GM19240 (cell line): ENCODE measurements at regions not wholly inside any gene's neighbourhood (a gene's known extent, or its start where the extent isn't known, plus 50 kb on each side); places are given as distances from the start of the nearest gene placed in this dataset.
"Not testable (repeated sequence)": the region's sequence is repeated elsewhere in the genome, so short reads cannot be mapped to it uniquely, and the experiment has no call there.

Experiments used
- DNase-seq: peaks from one replicate; pipeline ENCODE4 v3.0.0; 2011; ENCODE audit warnings: low spot score; ENCODE audit not compliant: insufficient read length

DNA sequence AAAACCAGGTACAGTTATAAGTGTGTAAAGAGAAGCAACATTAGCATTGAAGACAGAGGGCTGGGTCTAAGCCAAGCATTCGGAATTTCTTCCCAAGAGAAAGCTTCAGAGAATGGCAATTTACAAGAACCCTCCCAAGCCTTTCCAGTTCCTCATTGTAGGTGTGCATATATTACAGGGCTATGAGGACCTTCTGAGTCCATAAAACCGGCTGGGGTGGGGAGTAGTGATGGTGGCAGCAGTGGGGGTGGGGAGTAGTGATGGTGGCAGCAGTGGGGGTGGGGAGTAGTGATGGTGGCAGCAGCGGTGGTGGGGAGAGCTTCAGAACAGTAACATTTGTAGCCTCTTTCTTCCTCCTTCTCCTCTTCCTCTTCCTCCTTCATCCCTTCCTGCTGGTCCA is 368.7 kb upstream of the UMPS start:
- DNase-seq: no peak

DNA sequence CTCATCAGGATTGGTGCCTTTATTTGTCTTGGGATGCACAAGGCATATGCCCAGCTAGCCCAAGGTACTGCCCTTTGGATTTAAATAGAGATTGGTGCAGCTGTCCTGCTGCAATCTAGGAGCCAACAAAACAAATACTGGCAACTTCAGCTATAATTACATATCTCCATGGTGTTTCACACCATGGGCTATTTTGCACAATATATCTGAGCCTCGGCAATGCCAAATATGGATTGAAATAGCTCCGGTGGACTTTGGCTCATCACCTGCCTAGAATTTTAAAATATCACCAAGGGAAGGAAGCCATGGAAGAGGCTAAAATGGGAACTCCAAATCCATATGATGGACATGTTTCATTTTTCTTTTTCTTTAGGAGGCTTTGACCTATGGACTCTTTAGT is 367.8 kb upstream of the UMPS start:
- no peak for DNase-seq

- no peak for DNase-seq
Observed at GRCh38 chr3:124363476-124363875, 366.8 kb upstream of the UMPS start.

GRCh38 chr3:124364317-124365020 is 365.8 kb upstream of the UMPS start:
- DNase-seq: no peak

DNA sequence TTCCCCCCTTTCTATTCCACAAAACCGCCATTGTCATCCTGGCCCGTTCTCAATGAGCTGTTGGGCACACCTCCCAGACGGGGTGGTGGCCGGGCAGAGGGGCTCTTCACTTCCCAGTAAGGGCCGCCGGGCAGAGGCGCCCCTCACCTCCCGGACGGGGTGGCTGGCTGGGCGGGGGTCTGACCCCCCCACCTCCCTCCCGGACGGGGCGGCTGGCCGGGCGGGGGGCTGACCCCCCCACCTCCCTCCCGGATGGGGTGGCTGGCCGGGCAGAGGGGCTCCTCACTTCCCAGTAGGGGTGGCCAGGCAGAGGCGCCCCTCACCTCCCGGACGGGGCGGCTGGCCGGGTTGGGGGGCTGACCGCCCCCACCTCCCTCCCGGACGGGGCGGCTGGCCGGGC is 363.6 kb upstream of the UMPS start:
- DNase-seq: not testable (repeated sequence)

DNA sequence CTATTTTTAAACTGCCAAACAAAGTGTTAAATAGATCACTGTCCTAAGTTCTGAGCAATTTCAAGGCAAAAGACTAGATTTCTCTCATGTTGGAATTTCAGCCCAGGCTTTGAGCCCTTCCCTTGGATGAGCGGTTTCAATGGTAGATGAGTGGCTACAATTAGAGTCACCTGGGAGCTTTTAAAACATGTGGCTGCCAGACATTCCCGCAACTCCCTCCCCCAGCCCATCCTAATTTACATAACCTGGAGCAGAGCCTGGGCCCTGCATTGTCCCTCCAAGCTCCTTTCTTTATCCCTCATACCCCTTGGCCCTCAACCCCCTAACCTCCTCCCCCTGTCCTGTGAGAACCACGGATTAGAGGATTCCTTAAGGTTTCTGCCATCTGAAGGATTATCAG is 357.5 kb upstream of the UMPS start:
- no peak for DNase-seq

DNA sequence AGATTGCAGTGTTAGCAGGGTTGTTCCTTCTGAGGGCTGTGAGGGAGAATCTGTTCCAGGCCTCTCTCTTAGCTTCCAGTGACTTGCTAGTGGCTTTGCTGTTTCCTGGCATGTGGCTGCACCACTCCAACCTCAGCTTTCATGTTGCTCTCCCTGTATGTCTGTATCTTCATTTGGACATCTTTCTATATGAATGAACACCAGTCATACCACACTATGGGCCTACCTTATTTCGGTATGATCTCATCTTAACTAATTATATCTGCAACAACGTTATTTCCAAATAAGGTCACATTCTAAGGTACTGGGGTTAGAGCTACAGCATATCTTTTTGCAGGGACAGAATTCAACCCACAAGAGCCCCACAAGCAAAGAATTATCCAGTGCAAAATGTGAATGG is 356.7 kb upstream of the UMPS start:
- DNase-seq: peak; percentile 12

DNA sequence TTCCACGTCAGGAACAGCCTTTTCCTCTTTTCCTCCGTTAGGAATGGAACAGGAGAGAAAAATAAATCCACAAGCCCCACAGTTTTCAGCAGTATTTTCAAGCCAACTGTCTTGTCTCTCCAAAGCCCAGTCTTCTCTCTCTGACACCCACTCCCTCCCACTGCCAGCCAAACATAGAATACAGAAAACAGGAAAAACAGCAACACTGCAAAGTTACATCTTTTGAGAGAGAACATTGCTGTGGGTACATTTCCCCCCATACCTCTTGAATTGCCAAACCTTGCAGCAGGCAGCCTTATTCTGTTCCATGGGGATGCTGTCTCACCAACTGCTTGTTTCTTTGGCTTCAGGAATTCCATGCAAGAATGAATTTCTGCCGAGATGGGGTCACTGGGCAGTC is 355.7 kb upstream of the UMPS start:
- DNase-seq: no peak

DNA sequence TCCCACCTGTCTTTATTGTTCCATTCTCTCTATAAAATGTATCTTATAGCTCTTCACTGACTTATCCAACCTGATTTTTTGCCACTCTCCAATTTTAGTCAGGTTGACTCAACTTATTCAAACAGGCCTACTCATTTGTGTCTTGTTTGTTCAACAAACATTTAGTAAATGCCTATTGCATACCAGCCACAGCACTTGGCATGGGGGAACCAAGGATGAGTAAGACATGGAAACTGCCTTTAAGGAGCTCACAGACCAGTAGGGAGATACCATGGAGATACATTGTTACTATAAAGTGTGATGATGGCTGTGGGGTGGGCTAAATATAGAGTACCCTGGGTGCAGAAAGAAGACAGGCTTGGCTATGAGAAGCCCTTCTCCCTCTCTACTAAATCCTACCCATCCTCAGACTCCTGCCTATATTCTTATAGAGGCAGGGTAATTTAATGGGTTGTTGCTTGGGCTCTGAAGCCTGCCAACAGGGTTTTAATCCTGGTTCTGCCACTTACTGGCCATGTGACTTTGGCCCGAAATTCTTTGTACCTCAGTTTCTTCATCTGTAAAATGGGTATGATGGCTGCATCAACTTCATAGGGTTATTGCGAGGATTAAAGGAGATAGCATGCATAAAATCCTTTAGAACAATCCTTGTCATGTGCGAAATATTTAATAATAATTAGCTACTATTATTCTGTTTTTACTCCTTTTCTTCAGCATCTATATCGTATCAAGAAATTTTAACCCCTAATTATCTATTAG is 348.5 kb upstream of the UMPS start:
- DNase-seq: no peak

DNA sequence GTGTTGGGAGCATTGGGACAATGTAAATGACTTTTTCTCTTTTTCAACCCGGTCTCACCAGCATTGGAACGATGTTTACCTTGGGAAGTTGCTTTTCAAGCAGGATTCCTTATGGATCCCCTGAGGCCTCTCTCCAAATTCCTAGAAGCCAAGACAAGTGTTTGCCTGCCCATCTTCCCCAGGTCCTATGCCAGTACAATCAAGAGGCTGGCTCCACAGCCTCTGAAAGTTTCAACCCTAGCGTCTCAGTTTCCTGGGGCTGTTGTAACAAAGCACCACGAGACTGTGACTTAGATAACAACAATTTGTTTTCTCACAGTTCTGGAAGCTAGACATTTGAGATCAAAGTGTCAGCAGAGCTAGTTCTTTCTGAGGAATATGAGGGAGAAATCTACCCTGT is 347.2 kb upstream of the UMPS start:
- no peak for DNase-seq

DNA sequence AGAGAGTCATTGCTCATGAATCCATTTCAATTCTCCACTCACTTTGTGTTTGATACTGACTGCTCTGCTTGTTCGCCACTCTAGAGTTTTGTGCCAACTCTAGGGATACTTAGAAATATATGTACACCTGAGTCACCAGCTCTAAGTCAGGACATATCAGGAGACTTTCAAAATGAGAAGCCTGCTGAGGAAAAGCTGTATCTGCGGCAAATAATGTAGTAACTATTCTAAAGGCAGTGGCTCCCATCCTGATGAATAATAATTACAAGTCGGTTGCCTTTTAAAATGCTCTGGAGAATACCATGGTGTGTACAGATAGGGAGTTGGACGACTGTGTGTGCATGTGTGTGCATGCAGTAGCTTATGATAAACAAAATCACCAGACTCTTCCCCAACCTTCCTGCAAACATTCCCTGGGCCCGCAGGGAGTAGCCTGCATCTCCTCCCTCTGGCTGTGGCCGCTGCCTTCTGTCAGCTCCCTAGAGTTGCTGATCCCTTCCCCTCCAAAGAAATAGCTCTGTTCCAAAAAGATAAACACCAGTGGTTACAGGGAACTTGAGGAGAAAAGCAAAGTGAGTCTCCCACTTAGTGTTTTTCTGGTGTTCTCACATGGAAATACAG is 346.3 kb upstream of the UMPS start:
- no peak for DNase-seq

DNA sequence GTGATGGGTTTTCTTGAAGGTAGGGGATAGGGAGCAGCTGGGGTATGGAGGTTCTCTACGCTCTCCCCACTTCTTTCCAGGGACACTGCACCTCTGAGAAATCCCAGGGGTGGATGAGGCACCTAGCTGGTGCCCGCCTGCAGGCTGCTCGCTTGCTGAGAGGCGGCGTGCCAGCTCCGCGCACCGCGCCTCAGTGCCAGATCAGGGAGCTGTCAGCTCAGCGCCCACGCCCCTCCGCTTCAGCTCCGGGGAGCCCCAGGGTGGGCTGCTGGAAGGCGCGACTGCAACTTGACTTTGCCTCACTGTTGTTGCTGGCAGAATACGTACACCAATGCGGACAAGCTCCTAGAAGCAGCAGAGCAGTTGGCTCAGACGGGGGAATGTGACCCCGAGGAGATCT is 345.7 kb upstream of the UMPS start:
- DNase-seq: no peak

DNA sequence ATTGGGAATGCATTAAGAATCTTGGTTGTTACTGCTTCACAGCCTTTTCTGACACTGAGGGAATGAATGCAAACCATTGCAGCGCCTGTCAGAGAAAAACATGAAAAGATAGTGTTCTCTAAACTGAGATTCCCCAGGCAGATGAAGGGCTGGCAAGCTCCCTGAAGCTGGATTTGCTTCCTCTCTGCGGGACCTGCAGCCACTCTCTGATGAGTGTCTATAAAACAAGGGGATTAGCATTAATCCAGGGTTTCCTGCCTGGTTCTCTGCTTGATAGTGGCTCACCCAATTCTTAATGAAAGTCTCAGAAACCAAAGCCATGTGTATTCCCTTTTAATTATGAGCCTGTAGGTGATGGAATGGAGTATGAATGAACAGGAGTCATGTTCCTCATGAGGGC is 344.3 kb upstream of the UMPS start:
- DNase-seq: no peak

- no peak for DNase-seq
Observed at GRCh38 chr3:124386996-124387595, 343.2 kb upstream of the UMPS start.

GRCh38 chr3:124391774-124392173 is 338.5 kb upstream of the UMPS start:
- no peak for DNase-seq

- no peak for DNase-seq
Observed at GRCh38 chr3:124393340-124393739, 336.9 kb upstream of the UMPS start.

DNA sequence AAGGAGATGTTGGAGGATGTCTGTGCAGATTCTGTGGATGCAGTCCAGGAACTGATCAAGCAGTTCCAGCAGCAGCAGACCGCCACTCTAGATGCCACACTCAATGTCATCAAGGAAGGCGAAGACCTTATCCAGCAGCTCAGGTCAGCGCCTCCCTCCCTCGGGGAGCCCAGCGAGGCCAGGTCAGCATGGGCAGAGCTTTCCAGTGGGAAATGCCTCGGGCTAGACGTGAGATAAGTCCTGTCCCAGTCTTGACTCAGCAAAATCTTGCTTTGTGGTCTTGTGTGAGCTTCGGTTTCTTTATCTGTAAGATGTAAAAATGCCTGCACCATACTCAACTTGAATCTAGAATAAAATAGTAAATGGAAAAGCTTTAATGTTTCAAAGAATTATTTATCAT is 335.1 kb upstream of the UMPS start:
- DNase-seq: no peak

GRCh38 chr3:124395584-124396338 is 334.5 kb upstream of the UMPS start:
- no peak for DNase-seq

- DNase-seq: no peak
Observed at GRCh38 chr3:124396339-124396950, 333.8 kb upstream of the UMPS start.

DNA sequence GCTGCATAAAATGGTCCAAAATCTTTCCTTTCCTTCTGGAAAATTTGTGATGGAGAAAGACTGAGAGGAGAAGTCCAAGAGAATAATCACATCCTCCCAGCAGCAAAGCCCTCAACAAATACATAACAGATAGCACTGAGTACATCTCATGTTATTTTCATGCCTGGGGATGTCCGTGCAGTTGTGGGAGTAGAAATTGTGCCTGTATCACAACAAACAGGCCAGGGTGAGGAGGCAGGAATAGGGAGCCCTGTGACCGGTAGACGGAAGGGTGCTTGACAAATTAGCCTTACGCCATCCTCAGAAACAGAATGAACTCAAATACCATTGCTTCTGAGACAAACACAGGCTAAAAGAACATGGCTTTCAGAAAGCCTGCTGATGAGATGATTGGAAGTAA is 333.2 kb upstream of the UMPS start:
- no peak for DNase-seq

DNA sequence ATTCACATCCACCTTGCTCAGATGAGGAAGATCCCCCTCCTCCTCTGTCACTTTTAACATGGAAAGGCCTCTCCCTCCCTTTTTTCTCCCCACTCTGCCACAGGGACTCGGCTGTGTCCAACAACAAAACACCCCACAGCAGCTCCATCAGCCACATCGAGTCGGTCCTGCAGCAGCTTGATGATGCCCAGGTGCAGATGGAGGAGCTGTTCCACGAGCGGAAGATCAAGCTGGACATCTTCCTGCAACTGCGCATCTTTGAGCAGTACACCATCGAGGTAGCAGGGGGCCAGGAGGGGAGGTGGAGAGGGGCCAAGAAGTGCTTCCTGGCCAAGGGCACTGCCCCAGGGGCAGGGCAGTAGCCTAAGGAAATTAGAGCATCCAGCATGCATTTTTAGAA is 331.7 kb upstream of the UMPS start:
- DNase-seq: no peak
